ENCODE measurements at regions not wholly inside any gene's neighbourhood (a gene's known extent, or its start where the extent isn't known, plus 50 kb on each side); places are given as distances from the start of the nearest gene placed in this dataset.
"Not testable (repeated sequence)": the region's sequence is repeated elsewhere in the genome, so short reads cannot be mapped to it uniquely, and the experiment has no call there.

DNA sequence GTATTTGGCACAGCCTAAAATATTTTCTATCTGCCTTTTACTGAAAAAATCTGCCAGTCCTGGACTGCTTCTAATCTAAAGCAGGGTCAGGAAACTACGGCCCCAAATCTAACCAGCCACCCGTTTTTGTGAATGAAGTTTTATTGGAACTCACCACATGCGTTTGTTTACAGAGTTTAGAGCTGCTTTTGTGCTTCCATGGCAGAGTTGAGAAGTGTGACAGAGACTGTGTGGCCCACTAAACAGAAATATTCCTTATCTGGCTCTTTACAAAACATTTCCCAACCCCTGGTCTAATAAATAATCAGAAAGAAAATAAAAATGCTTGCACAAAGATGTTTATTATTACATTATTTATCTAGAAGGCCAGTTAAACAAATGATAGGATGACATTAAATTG is 110.2 kb downstream of the COPRS start:
- no peak for DNase-seq (ENCODE audit: low read depth in 2 of 2)

GRCh38 chr17:31746884-31747495 is 112.1 kb downstream of the COPRS start:
- DNase-seq (ENCODE audit: low read depth in 2 of 2) = no peak

GRCh38 chr17:31745964-31746600 is 113.0 kb downstream of the COPRS start:
- DNase-seq (ENCODE audit: low read depth in 2 of 2) = no peak

GRCh38 chr17:31744511-31744951 is 114.5 kb downstream of the COPRS start:
- no peak for DNase-seq (ENCODE audit: low read depth in 2 of 2)

DNA sequence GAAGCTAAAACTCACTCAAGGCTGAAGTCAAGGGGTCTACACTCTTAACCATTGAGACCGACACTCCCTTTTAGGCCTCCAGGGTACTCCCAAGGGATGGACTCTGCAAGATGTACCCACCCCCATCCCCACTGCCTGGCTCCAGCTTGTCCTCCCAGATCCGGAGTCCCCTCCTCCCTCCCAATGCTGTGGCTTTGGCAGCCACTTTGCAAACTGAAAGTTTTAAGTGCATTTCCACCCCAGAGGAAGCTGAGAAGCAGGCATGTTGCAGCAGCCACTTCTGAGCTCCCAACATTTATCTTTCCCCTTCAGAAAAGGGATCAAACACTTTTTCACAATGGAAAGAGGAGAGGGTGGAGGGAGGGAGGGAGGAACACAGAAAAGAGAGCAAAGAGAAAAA is 115.2 kb downstream of the COPRS start:
- no peak for DNase-seq (ENCODE audit: low read depth in 2 of 2)

- DNase-seq (ENCODE audit: low read depth in 2 of 2) = no peak
These were observed 117.7 kb downstream of the COPRS start for GRCh38 chr17:31741371-31741770.

- no peak for DNase-seq (ENCODE audit: low read depth in 2 of 2)
These were observed 118.4 kb downstream of the COPRS start for GRCh38 chr17:31740611-31741082.

- DNase-seq (ENCODE audit: low read depth in 2 of 2) = no peak
These were observed 119.9 kb downstream of the COPRS start for GRCh38 chr17:31738996-31739699.

GRCh38 chr17:31738488-31738887 is 120.6 kb downstream of the COPRS start:
- DNase-seq (ENCODE audit: low read depth in 2 of 2) = no peak

- DNase-seq (ENCODE audit: low read depth in 2 of 2) = no peak
These were observed 121.0 kb downstream of the COPRS start for GRCh38 chr17:31738067-31738466.

DNA sequence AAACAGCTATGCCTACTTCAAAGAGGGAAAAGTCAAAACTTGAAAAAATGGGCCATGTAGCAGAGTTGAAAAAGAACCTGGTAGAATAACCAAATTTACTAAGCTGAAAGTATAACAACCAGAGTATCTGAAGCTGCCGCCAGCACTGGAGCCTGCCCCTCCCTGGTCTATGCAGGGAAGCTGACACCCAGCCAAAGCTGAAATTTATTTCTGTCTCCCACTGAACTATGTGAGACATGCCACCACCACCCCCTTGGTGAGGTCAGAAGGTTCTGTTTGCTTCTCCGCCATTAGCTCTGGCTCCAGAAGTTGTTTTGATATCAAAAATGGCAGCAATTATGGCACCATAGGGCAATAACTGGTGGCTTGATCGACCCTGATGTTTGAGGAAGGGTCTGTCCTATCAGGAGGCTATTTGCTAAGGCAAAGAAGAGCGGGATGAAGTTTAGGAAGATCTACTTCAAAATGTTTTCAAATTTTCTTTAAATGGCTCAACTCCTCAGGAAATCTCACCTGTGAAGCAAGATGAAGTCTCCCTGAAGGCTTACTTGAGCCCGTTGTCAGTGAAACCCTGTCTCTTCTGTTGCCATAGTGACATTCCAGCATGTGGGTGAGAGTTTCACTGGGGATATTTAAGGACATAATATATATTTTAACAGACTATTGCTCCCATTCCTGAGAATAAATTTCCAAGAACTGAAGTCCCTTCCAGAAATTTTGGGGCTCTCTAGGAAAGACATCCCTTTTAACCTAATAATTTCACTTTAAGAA is 122.0 kb downstream of the COPRS start:
- DNase-seq (ENCODE audit: low read depth in 2 of 2) = no peak

GRCh38 chr17:31733326-31733725 is 125.7 kb downstream of the COPRS start:
- DNase-seq (ENCODE audit: low read depth in 2 of 2) = no peak

DNA sequence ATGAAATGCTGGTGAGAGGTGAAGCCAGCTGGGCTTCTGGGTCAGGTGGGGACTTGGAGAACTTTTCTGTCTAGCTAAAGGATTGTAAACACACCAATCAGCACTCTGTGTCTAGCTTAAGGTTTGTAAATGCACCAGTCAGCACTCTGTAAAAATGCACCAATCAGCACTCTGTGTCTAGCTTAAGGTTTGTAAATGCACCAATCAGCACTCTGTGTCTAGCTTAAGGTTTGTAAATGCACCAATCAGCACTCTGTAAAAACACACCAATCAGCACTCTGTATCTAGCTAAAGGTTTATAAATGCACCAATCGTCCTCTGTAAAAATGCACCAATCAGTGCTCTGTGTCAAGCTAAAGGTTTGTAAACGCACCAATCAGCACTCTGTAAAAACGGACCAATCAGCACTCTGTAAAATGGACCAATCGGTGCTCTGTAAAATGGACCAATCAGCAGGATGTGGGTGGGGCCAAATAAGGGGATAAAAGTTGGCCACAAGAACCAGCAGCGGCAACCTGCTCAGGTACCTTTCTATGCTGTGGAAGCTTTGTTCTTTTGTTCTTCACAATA is 127.4 kb downstream of the COPRS start:
- DNase-seq (ENCODE audit: low read depth in 2 of 2) = not testable (repeated sequence)

- DNase-seq (ENCODE audit: low read depth in 2 of 2) = no peak
These were observed 127.9 kb downstream of the COPRS start for GRCh38 chr17:31731118-31731517.

DNA sequence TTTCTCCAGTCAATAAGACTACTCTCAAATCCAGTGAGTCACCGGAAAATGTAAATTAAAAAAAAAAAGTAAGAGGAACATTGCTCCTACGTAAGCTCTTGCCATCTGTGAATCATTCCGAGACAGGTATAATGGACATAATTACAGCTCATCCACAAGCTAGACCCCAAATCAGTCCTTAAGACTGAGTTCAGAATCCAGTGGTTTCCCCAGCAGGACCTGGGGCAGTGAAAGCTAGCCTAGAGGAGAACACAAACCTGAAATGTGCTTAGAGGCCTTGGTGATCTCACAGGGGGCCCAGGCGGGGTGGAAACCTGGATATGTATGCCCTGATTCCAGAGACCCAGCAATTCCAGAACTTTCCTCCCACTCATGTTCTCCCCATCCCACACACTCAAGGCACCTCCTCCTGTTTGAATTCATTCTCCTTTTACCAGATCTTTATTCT is 132.0 kb downstream of the COPRS start:
- DNase-seq (ENCODE audit: low read depth in 2 of 2) = no peak

GRCh38 chr17:31724619-31725018 is 134.4 kb downstream of the COPRS start:
- no peak for DNase-seq (ENCODE audit: low read depth in 2 of 2)

- DNase-seq (ENCODE audit: low read depth in 2 of 2) = no peak
These were observed 135.0 kb downstream of the COPRS start for GRCh38 chr17:31724026-31724425.

DNA sequence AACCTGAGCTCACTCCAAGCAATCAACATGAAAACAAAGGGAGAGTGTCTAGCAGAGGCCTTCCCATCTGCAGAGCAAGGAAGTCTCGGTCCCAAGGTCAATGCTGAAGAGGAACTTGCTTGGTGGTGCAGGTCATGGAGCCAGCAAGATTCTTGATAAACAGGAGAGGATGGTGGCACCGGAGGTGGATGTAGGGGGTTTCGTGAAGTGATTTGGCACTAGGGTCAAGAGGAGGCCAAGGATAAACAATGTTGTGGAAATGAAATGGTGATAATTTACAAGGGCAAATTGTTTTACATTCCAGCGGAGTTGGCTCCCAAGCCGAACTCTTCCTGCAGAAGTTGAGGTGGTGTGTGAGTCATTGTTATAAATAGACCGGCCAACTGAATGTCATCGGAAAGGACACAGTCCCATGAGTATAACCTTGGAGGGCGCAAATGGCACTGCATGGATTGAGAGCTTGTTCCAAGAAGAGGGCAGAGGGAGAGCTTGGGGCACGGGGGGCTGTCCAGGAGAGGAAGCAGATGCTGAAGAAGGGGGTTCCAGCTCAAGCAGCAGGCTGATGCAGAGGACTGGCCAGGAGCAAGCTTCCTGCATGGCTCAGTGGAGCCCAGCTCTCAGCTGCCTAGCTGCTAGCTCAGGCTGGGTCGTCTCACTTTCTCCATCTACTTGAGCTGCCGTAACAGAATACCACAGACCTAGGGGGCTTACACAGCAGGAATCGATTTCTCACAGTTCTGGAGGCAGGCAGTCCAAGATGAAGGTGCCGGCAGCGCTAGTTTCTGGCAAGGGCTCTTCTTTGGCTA is 136.6 kb downstream of the COPRS start:
- DNase-seq (ENCODE audit: low read depth in 2 of 2) = no peak

GRCh38 chr17:31721291-31722025 is 137.6 kb downstream of the COPRS start:
- DNase-seq (ENCODE audit: low read depth in 2 of 2) = no peak

DNA sequence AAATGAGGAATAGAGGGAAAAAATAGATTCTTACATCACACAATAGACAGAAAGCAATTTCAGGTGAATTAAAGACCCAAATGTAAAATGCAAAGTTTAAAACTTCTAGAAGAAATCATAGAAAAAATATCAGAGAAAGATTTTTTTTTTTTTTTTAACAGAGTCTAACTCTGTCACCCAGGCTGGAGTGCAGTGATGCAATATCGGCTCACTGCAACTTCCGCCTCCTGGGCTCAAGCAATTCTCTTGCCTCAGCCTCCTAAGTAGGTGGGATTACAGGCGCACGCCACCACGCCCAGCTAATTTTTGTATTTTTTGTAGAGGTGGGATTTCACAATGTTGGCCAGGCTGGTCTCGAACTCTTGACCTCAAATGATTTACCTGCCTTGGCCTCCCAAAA is 141.8 kb downstream of the COPRS start:
- DNase-seq (ENCODE audit: low read depth in 2 of 2) = not testable (repeated sequence)
